ENCODE measurements at regions not wholly inside any gene's neighbourhood (a gene's known extent, or its start where the extent isn't known, plus 50 kb on each side); places are given as distances from the start of the nearest gene placed in this dataset.

GRCh38 chr13:104296286-104296685, 1230.1 kb upstream of the SLC10A2 start:
- Histone ChIP-seq H3K27me3 (ENCODE audit: insufficient read depth, low read length) (no peaks in the 10 kb centered on the region), H2AFZ (ENCODE audit: low read length) (no peak overlapping the region), H3F3A (ENCODE audit: insufficient read depth, low read length) (no peaks in the 10 kb centered on the region; the same call in 1 of the 2 replicates), H4K20me1 (ENCODE audit: insufficient read depth, low read length) (no peaks in the 10 kb centered on the region), H3K79me2 (ENCODE audit: insufficient read depth, low read length) (no peaks in the 10 kb centered on the region), H3K27ac (ENCODE audit: low read depth, low read length, poor library complexity, severe bottlenecking) (no peak overlapping the region), H3K36me3 (ENCODE audit: insufficient read depth, low read length) (no peaks in the 10 kb centered on the region), H3K4me2 (ENCODE audit: low read length) (no peak overlapping the region), H3K4me1 (ENCODE audit: insufficient read depth, low read length, severe bottlenecking) (no peaks in the 10 kb centered on the region), H3K9me3 (ENCODE audit: low read length) (no peaks in the 10 kb centered on the region), H3K9ac (ENCODE audit: low read length) (no peak overlapping the region), H3K4me3 (ENCODE audit: low read depth, low read length, poor library complexity, severe bottlenecking) (no peak overlapping the region), H3K9me2 (ENCODE audit: low read depth, low read length) (no peaks in the 10 kb centered on the region)
- TF ChIP-seq EZH2 (IDR thresholded peaks at IDR 0.05; ENCODE audit: borderline replicate concordance, low read length) (no peak), CTCF (IDR thresholded peaks at IDR 0.05; ENCODE audit: low read length) (no peak)

DNA sequence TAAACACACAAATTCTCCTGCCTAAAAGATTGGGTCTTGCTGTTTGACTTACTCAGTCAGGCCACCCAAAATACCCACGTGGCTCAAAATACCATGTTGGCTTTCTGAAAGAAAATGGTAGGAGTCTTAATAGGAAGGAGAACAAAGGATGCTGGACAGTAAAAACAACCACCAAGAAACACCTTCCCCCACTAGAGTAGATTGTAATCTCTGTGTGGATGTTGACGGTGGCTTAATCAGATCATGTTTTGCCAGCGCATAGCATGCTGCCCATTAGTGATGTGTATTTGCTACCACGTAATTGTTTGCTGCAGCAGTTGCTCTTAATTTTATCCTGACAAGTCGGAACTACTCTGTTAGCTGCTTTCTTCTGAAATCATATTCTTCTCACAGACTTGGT, 1229.3 kb upstream of the SLC10A2 start:
- no peaks in the 10 kb centered on the region for H3K4me1 ChIP-seq (ENCODE audit: insufficient read depth, low read length, severe bottlenecking)
- no peaks in the 10 kb centered on the region; the same call in 1 of the 2 replicates for H3F3A ChIP-seq (ENCODE audit: insufficient read depth, low read length)
- no peaks in the 10 kb centered on the region for H3K9me3 ChIP-seq (ENCODE audit: low read length)
- no peak overlapping the region for H3K9ac ChIP-seq (ENCODE audit: low read length)
- H3K36me3 ChIP-seq (ENCODE audit: insufficient read depth, low read length) = no peaks in the 10 kb centered on the region
- H3K79me2 ChIP-seq (ENCODE audit: insufficient read depth, low read length) = no peaks in the 10 kb centered on the region
- H3K9me2 ChIP-seq (ENCODE audit: low read depth, low read length) = no peaks in the 10 kb centered on the region
- H4K20me1 ChIP-seq (ENCODE audit: insufficient read depth, low read length) = no peaks in the 10 kb centered on the region
- no peak overlapping the region for H2AFZ ChIP-seq (ENCODE audit: low read length)
- no peak overlapping the region for H3K27ac ChIP-seq (ENCODE audit: low read depth, low read length, poor library complexity, severe bottlenecking)
- no peak overlapping the region for H3K4me2 ChIP-seq (ENCODE audit: low read length)
- TF ChIP-seq EZH2 (IDR thresholded peaks at IDR 0.05; ENCODE audit: borderline replicate concordance, low read length) (no peak), CTCF (IDR thresholded peaks at IDR 0.05; ENCODE audit: low read length) (no peak)
- no peaks in the 10 kb centered on the region for H3K27me3 ChIP-seq (ENCODE audit: insufficient read depth, low read length)
- H3K4me3 ChIP-seq (ENCODE audit: low read depth, low read length, poor library complexity, severe bottlenecking) = no peak overlapping the region

- no peaks in the 10 kb centered on the region for H3F3A ChIP-seq (ENCODE audit: insufficient read depth, low read length)
- no peak overlapping the region for H3K4me2 ChIP-seq (ENCODE audit: low read length)
- H2AFZ ChIP-seq (ENCODE audit: low read length) = no peak overlapping the region
- H3K9me3 ChIP-seq (ENCODE audit: low read length) = no peaks in the 10 kb centered on the region
- no peaks in the 10 kb centered on the region for H4K20me1 ChIP-seq (ENCODE audit: insufficient read depth, low read length)
- H3K27ac ChIP-seq (ENCODE audit: low read depth, low read length, poor library complexity, severe bottlenecking) = no peak overlapping the region
- H3K36me3 ChIP-seq (ENCODE audit: insufficient read depth, low read length) = no peaks in the 10 kb centered on the region
- no peaks in the 10 kb centered on the region for H3K9me2 ChIP-seq (ENCODE audit: low read depth, low read length)
- H3K27me3 ChIP-seq (ENCODE audit: insufficient read depth, low read length) = no peaks in the 10 kb centered on the region
- no peaks in the 10 kb centered on the region for H3K79me2 ChIP-seq (ENCODE audit: insufficient read depth, low read length)
- no peak overlapping the region for H3K9ac ChIP-seq (ENCODE audit: low read length)
- TF ChIP-seq EZH2 (IDR thresholded peaks at IDR 0.05; ENCODE audit: borderline replicate concordance, low read length) = no peak
- no peak overlapping the region for H3K4me3 ChIP-seq (ENCODE audit: low read depth, low read length, poor library complexity, severe bottlenecking)
- H3K4me1 ChIP-seq (ENCODE audit: insufficient read depth, low read length, severe bottlenecking) = no peaks in the 10 kb centered on the region
Observed at GRCh38 chr13:104289400-104289799, 1223.2 kb upstream of the SLC10A2 start.

GRCh38 chr13:104288496-104288895, 1222.3 kb upstream of the SLC10A2 start:
- no peak overlapping the region for H3K9ac ChIP-seq (ENCODE audit: low read length)
- TF ChIP-seq EZH2 (IDR thresholded peaks at IDR 0.05; ENCODE audit: borderline replicate concordance, low read length) = no peak
- TF ChIP-seq CTCF (IDR thresholded peaks at IDR 0.05; ENCODE audit: low read length) = no peak
- H3F3A ChIP-seq (ENCODE audit: insufficient read depth, low read length) = no peaks in the 10 kb centered on the region
- H3K27me3 ChIP-seq (ENCODE audit: insufficient read depth, low read length) = no peaks in the 10 kb centered on the region
- H3K9me2 ChIP-seq (ENCODE audit: low read depth, low read length) = no peaks in the 10 kb centered on the region
- H3K4me1 ChIP-seq (ENCODE audit: insufficient read depth, low read length, severe bottlenecking) = no peaks in the 10 kb centered on the region
- no peaks in the 10 kb centered on the region for H3K9me3 ChIP-seq (ENCODE audit: low read length)
- H3K4me2 ChIP-seq (ENCODE audit: low read length) = no peak overlapping the region
- no peak overlapping the region for H2AFZ ChIP-seq (ENCODE audit: low read length)
- no peak overlapping the region for H3K4me3 ChIP-seq (ENCODE audit: low read depth, low read length, poor library complexity, severe bottlenecking)
- H4K20me1 ChIP-seq (ENCODE audit: insufficient read depth, low read length) = no peaks in the 10 kb centered on the region
- no peaks in the 10 kb centered on the region for H3K79me2 ChIP-seq (ENCODE audit: insufficient read depth, low read length)
- H3K27ac ChIP-seq (ENCODE audit: low read depth, low read length, poor library complexity, severe bottlenecking) = no peak overlapping the region
- no peaks in the 10 kb centered on the region for H3K36me3 ChIP-seq (ENCODE audit: insufficient read depth, low read length)
